ENCODE measurements at regions not wholly inside any gene's neighbourhood (a gene's known extent, or its start where the extent isn't known, plus 50 kb on each side); places are given as distances from the start of the nearest gene placed in this dataset.
"Not testable (repeated sequence)": the region's sequence is repeated elsewhere in the genome, so short reads cannot be mapped to it uniquely, and the experiment has no call there.

DNA sequence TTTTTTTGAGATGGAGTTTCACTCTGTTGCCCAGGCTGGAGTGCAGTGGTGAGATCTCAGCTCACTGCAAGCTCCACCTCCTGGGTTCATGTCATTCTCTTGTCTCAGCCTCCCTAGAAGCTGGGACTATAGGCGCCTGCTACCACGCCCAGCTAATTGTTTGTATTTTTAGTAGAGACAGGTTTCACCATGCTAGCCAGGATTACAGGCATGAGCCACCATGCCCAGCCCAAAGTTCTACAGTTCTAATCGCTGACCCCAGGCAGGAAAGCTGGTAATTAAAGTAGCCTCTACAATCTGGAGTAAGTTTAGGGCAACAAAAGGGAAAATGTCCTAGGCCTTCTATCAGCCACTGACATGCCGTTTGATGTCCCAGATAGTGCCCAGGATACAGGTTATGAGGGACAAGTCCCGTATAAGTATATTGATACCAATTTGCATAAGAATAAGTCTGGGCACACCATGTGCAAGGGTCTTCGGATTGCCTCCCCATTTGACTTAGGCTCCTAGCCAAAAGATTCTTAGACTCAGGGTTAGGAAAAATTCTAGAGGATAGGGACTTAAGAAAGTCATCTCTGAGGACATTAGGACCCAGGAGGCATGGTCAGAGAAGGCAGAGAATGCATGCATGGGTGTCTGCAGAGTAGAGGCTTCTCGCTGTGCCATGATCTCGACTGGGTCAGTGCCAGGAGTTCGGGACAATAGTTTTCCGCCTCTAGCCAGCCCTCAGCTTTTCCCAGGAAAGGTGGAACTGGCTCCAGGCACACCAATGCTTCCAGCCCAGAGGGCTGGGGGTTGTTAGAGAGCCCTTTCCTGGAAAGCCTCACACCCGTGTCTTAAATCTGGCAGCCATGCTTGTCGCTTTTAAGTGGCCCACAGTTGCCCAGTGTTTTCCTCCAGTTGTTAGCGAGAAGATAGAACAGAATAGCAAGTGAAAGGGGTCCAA, 1111.1 kb downstream of the TAF11L14 start:
- DNase-seq = peak; percentile 32 to 36

DNA sequence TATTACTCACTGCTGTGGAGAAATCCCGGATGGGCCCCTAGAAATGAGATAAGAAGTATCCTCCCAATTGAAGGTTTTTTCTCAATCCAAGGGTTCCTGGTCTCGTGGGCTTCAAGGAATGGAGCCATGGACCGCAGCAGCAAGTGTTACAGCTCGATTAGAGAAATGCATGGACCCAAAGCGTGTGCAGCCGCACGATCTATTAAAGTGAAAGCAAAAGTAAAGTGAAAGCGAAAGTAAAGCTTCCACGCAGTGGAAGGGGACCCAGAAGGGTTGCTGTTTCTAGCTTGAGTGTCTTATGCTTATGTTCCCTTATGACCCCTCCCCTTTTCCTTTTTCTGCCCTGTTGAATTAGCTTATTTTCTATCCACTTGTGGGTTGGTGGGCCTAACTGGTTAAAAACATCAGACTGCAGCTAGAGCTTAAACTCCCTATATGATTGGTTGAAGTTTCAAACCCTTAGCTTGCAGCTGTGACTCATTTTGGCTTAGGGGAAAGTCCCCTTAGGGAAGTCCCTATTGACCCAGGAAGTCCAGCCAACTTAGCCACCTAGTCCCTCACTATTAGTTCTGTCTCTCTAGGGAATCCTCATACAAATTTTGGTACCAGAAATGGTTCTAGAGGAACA, 1111.8 kb downstream of the TAF11L14 start:
- DNase-seq = peak; percentile 67 to 76

DNA sequence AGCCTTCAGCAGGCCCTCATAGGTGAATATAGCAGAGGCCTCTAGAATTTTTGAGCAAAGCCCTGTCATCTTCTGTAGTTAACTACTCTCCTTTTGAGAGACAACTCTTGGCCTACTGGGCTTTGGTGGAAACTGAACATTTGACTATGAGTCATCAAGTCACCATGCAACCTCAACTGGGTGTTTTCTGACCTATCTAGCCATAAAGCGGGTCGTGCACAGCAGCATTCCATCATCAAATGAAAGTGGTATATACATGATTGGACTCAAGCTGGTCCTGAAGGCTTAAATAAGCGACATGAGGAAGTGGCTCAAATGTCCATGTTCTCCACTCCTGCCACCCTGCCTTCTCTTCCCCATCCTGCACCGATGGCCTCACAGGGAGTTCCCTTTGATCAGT, 1115.5 kb downstream of the TAF11L14 start:
- peak; percentile 23 to 58 for DNase-seq

DNA sequence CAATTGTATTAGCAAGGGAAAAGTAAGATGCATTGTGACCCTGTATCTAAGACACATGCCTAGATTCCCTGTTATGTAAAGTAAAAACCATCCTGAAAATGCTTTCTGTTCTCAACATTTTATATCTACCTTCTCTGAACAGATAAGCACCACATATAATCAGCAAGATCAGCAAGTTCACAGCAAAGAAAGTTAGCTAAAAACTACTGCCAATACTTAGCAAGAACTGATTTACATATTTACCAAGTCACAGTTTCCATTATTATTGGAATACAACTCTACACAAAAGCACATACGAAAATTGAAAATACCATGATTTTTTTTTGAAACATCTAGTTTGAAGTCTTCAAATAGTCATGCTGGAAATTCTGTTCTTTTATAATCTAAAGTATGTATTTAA, 1118.1 kb downstream of the TAF11L14 start:
- no peak for DNase-seq

GRCh38 chr5:18754201-18754600, 1119.9 kb downstream of the TAF11L14 start:
- DNase-seq = no peak

DNA sequence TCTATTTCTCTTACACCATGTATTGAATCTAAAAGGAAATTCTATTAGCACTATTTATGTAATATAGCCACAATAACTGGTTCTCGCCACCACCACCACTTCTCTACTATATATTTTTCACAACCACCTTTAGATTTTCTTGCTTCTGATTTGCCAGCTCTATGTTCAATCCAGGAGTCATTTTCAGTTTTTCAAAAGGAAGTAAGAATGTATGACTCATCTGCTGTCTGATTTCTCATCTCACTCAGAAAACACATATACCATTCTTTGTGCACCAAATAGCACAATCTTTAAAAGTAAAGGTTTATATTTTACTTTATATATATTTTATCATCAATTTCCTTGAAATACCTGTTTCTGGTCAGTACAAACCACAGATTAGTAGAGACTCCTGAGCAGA, 1127.5 kb downstream of the TAF11L14 start:
- DNase-seq = peak in 1 of 2 donors; percentile 7

DNA sequence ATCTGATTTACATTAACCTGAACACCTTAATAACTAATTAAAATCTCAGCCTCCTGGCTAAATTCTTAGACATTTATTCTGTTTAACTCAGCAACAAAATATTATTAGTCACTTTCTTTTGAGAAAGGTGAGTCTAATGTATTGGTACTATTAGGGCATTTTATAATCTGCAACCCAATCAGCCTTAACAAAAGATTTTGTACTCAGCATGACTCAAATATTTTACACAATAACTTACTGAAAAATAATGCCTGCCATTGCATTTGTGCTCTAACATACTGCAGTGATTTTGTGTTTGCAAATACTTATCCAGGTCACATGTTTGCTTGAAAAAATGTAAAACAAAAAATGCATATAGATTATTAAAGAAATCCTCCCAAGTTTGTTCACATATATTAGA, 1129.9 kb downstream of the TAF11L14 start:
- no peak for DNase-seq

GRCh38 chr5:18765304-18765703, 1131.0 kb downstream of the TAF11L14 start:
- DNase-seq = no peak

DNA sequence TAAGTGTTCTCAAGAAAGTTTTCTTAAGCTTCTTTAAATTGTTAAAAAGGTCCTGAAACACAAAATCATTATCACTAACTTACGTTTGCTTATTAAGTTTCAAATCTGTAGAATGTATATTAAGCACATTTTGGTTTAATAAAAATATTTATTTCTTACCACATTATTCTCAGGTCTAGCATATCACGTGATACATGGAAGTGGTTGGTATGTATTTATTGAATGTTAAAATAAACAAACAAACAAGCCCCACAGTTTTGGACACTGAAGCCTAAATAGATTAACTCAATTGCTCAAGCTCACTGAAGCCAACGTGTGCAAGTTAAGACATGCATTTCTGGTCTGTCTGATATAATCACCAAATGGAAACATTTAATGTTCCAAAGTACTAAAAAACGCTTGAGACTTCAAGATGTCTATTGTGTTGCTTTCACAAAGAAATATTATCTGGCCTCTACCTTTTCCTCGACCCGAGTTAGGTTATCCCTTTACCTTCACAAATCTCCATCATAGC, 1136.9 kb downstream of the TAF11L14 start:
- no peak for DNase-seq

DNA sequence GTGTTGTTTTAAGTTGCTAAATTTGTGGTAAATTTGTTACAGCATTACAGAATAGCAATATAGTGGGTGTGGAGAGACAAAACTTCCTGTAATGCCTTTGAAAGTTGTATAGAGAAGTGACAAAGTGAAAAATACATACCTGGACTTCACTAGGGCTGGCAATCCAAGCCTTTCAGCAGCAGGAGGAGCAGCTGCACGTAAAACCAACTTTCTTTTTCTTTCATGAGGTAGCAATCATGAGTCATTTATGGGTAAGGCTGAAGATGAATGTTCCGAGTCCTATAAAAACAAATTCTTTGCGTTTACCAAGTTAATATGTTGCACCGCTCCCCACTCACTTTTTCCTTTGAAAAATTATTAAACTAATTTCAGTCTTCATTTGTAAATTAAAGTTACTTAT, 1138.2 kb downstream of the TAF11L14 start:
- DNase-seq = no peak

DNA sequence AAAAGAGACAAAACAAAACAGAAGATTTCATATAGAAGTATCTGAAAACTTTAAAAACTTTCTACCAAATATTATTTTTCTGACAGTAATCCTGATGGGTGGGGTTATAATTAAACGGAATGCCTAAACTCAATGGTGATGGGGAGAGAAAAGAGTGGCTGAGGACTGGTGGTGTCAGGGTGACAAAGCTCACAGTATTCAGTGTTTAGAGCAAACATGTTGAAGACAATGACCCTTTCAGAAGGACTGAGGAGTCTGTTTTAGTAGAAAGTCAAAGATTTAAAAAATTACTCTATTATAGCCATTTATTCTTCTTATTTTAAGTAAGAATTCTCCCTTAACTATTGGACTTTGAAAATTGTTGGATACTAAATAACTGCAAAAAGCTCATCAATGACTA, 1144.0 kb downstream of the TAF11L14 start:
- DNase-seq = no peak

- no peak for DNase-seq
Observed at GRCh38 chr5:18789218-18789998, 1155.1 kb downstream of the TAF11L14 start.

- DNase-seq = no peak
Observed at GRCh38 chr5:18792145-18792544, 1157.9 kb downstream of the TAF11L14 start.

- DNase-seq = no peak
Observed at GRCh38 chr5:18797222-18797621, 1163.0 kb downstream of the TAF11L14 start.

DNA sequence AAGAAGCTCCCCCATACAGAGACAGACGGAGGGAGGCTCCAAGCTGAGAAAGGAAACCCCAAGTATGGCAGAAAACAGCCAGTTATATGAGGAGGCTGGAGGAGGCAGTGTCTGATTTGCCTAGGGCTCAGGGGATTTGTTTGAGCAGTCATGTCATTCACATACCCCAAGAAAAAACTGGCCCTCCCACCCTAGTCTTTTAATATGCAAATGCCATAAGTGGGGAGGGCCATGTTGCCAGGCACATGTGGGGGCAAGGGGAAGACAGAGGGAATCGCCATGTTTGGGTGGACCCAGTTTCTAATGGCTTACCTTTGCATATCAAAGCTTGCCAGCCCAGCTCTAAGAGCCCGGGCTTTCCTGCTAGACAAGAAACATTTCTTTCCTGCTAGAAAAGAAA, 1163.8 kb downstream of the TAF11L14 start:
- DNase-seq = no peak

DNA sequence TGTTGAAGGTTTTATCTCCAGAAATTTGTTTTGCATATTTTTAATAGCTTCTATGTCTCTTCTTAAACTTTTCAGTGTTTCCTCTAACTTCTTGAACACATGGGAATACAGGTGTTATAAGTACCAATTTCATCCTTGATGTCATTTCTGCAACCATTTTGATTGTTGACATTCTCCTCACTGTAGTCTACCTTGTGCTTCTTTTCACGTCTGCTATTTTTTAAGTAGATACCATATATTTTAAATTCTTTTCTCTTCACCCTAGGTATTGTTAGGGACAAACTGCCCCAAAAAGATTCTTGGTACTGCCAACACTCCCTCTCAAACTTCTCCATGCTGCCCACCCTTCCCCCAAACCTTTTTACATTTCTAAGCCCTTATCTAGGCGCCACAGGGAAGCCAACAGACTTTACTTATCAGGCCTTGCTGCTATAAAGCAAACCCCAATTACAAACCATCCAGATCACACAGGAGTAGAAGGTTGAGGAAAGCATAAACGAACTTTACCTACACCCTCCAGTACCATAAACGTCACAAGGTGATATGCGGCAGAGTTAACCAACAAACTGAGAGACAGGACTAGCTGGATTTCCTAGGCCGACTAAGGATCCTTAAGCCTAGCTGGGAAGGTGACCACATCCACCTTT, 1165.3 kb downstream of the TAF11L14 start:
- no peak for DNase-seq

GRCh38 chr5:18800293-18801025, 1166.2 kb downstream of the TAF11L14 start:
- DNase-seq = no peak

- not testable (repeated sequence) for DNase-seq
Observed at GRCh38 chr5:18801413-18801812, 1167.2 kb downstream of the TAF11L14 start.

- no peak for DNase-seq
Observed at GRCh38 chr5:18802336-18802735, 1168.1 kb downstream of the TAF11L14 start.

DNA sequence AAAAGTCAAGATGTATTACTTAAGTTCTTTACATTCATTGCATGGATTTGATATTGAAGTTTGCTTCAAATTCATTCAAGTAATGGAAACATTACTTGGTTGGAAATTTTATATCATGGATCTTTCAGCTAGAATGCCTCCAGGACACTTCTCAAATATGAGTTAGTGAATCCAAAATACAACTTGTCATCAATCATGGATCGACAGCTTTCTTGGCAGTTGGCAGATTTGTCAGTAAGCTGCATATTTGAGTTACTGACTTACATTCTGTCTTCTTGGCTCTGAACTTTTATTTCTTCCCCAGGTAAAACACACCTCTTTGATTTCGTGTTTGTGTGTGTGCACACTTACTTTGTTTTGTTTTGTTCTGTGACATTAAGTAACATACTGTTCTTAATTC, 1171.1 kb downstream of the TAF11L14 start:
- DNase-seq = no peak

DNA sequence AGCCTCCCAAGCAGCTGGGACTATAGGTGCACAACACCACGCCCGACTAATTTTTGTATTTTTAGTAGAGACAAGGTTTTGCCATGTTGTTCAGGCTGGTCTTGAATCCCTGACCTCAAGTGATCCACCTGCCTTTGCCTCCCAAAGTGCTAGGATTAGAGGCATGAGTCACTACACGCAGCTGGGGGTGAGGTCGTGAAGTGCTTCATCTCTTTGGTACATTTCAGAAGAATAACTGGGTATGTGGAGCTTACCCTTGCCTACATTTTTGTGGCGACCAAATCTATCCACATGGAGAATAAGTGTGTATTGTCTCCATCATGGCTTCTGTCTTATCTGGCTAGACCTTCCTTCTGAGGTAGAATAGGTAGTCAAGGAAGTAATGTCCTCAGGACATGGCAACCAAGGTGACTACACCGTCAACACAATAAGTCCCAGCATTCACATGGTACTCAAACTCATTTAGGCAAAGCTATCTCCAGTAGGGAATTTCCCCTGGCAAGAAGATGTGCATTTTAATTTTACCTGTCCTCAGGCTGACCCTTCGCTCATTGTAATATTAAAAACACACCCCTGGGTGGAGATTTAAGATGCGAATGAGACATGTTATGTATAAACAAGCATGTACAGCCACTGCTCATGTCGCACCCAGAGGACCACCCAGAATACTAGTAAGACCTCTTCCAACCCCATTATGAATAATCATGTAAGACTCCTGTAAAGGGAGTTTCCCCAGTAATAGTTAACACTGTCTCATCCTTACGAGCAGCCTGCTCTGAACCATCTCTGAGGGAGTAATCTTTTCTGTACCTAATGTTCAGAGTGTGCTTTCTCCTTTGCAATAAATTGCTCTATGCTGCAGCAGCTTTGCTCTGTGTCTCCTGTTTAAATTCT, 1173.2 kb downstream of the TAF11L14 start:
- no peak for DNase-seq

Data from inflammatory macrophage (primary cell).